ENCODE measurements at regions not wholly inside any gene's neighbourhood (a gene's known extent, or its start where the extent isn't known, plus 50 kb on each side); places are given as distances from the start of the nearest gene placed in this dataset.

- TF ChIP-seq EP300 (IDR thresholded peaks at IDR 0.05), result no peak
- TF ChIP-seq RFX5 (IDR thresholded peaks at IDR 0.05), result no peak
- no peak for TF ChIP-seq POLR2A (IDR thresholded peaks at IDR 0.05; ENCODE audit: low read length)
- no peak for TF ChIP-seq JUN (IDR thresholded peaks at IDR 0.05)
- no peak for TF ChIP-seq ZC3H11A (IDR thresholded peaks at IDR 0.05)
- no peak for TF ChIP-seq POLR2AphosphoS2 (conservative IDR thresholded peaks at IDR 0.05; ENCODE audit: low read length)
- TF ChIP-seq BHLHE40 (IDR thresholded peaks at IDR 0.05; ENCODE audit: low read depth, low read length), result no peak
- TF ChIP-seq KDM1A (IDR thresholded peaks at IDR 0.05; ENCODE audit: low read depth), result no peak
- TF ChIP-seq TFCP2L1 (CRISPR knock-in tag; IDR thresholded peaks at IDR 0.05), result no peak
- TF ChIP-seq CHD2 (IDR thresholded peaks at IDR 0.05; ENCODE audit: low read length, partially characterized antibody), result no peak
- TF ChIP-seq RNF2 (IDR thresholded peaks at IDR 0.05; ENCODE audit: borderline replicate concordance, low read depth), result no peak
- no peak for TF ChIP-seq HOXB5 (CRISPR knock-in tag; IDR thresholded peaks at IDR 0.05)
- TF ChIP-seq ATOH8 (CRISPR knock-in tag; IDR thresholded peaks at IDR 0.05; ENCODE audit: low read depth), result no peak
- TF ChIP-seq NFE2L2 (conservative IDR thresholded peaks at IDR 0.05; ENCODE audit: low read length), result no peak
- no peak for TF ChIP-seq NPAS2 (CRISPR knock-in tag; IDR thresholded peaks at IDR 0.05; ENCODE audit: borderline replicate concordance)
- TF ChIP-seq HDAC2 (IDR thresholded peaks at IDR 0.05), result no peak
- TF ChIP-seq KDM5A (IDR thresholded peaks at IDR 0.05), result no peak
- TF ChIP-seq GATA3 (IDR thresholded peaks at IDR 0.05; ENCODE audit: borderline replicate concordance), result no peak
- peak overlapping the region; percentile 29 to 67; a peak in 5 of 6 replicates for H3K27ac ChIP-seq
- DNase-seq (ENCODE audit: low read depth in 1 of 2, low spot score in 1 of 2) (no peak), ATAC-seq (no peak), FAIRE-seq (no peak)
- no peak overlapping the region for H3K4me2 ChIP-seq
- 85% methylated on average over 7 of the region's 7 CpGs for WGBS (ENCODE audit: missing lambda C conversion rate)
- H3K9me3 ChIP-seq, result peaks cover 7% of the 10 kb centered on the region; the same call in 1 of the 3 replicates
- peaks cover 30% of the 10 kb centered on the region for H3K4me1 ChIP-seq
- ChIA-PET POLR2A (no interaction called here), CTCF (interaction anchor here (1.6 kb wide), 1 partner anchor 115 kb away, joined by 6 read pairs; no protein-coding TSS in a partner anchor)
- H3K4me3 ChIP-seq, result no peak overlapping the region
Observed at GRCh38 chr7:17097668-17098297, 200.7 kb upstream of the AHR start.

- peak overlapping the region; percentile 69 to 81 for H3K27ac ChIP-seq
Observed at GRCh38 chr7:17098515-17098914, 199.9 kb upstream of the AHR start.

More at GRCh38 chr7:17098515-17098914, 199.9 kb upstream of the AHR start:
- peak in 1 of 2 experiments; percentile 23; a peak in 1 of 6 replicates for ATAC-seq
- POLR2A ChIA-PET, result interaction anchor here (1.0 to 1.6 kb wide), 2 partner anchors 109 to 200 kb away, joined by 4 to 6 read pairs; partner anchors contain the start of gene AHR
- 58% methylated on average over 1 of the region's 1 CpG for WGBS (ENCODE audit: missing lambda C conversion rate)
- peak overlapping the region; percentile 62 for H3K4me2 ChIP-seq
- FAIRE-seq, result no peak
- no peak for TF ChIP-seq HOXA7 (CRISPR knock-in tag; IDR thresholded peaks at IDR 0.05)
- TF ChIP-seq PHF8 (IDR thresholded peaks at IDR 0.05; ENCODE audit: borderline replicate concordance, low read depth), result no peak
- no peak for TF ChIP-seq FOSL2 (IDR thresholded peaks at IDR 0.05)
- no peak for TF ChIP-seq FOSL2 (CRISPR knock-in tag; IDR thresholded peaks at IDR 0.05)
- TF ChIP-seq HOXB5 (CRISPR knock-in tag; IDR thresholded peaks at IDR 0.05), result no peak
- TF ChIP-seq EP300 (IDR thresholded peaks at IDR 0.05), result no peak
- TF ChIP-seq ZNF302 (CRISPR knock-in tag; IDR thresholded peaks at IDR 0.05), result no peak
- no peak for TF ChIP-seq HDAC2 (IDR thresholded peaks at IDR 0.05)
- TF ChIP-seq REST (IDR thresholded peaks at IDR 0.05), result no peak
- TF ChIP-seq PBX3 (IDR thresholded peaks at IDR 0.05), result no peak
- no peak for TF ChIP-seq CEBPB (IDR thresholded peaks at IDR 0.05)
- TF ChIP-seq CBX2 (IDR thresholded peaks at IDR 0.05; ENCODE audit: borderline replicate concordance, low read depth), result no peak
- TF ChIP-seq RFX5 (IDR thresholded peaks at IDR 0.05), result no peak
- H3K9me3 ChIP-seq, result peaks cover 7% of the 10 kb centered on the region; the same call in 1 of the 3 replicates
- H3K4me1 ChIP-seq, result peaks cover 30% of the 10 kb centered on the region
- no peak for DNase-seq (ENCODE audit: low read depth in 1 of 2, low spot score in 1 of 2)
- no peak overlapping the region for H3K4me3 ChIP-seq
- CTCF ChIA-PET, result interaction anchor here (1.6 kb wide), 1 partner anchor 116 kb away, joined by 5 read pairs; no protein-coding TSS in a partner anchor
